RWPE1 (cell line): ENCODE measurements at regions not wholly inside any gene's neighbourhood (a gene's known extent, or its start where the extent isn't known, plus 50 kb on each side); places are given as distances from the start of the nearest gene placed in this dataset.

Experiments used
- CTCF ChIA-PET: fragments of 350-600 bp; sonication (Branson Sonifier 250); formaldehyde crosslinking; extraction: SDS; loops from one replicate; lab custom pipeline; 2021; lab: Yijun Ruan, JAX
- POLR2A ChIA-PET: fragments of 400-600 bp; formaldehyde crosslinking; extraction: SDS; loops from one replicate; lab custom pipeline; 2020; ENCODE audit warnings: antibody characterized with exemption; ENCODE audit not compliant: low non-redundant PET; lab: Yijun Ruan, JAX
- DNase-seq: peaks from one replicate; pipeline ENCODE4 v3.0.0; 2012; ENCODE audit warnings: low spot score
- H3K27ac ChIP-seq: fragments of 450-650 bp; 2 replicates; pipeline ENCODE4 v1.5.1; 2017
- TF ChIP-seq, protein P1 (sequence below): fragments of 450-650 bp; conservative IDR thresholded peaks from 2 replicates; pipeline ENCODE4 v1.5.1; 2017; ENCODE audit warnings: low read depth, mild to moderate bottlenecking

GRCh38 chr2:117179405-117179804 is 635.1 kb upstream of the DDX18 start:
- H3K27ac ChIP-seq, result no peak overlapping the region
- no peak for DNase-seq
- TF ChIP-seq, protein P1, sequence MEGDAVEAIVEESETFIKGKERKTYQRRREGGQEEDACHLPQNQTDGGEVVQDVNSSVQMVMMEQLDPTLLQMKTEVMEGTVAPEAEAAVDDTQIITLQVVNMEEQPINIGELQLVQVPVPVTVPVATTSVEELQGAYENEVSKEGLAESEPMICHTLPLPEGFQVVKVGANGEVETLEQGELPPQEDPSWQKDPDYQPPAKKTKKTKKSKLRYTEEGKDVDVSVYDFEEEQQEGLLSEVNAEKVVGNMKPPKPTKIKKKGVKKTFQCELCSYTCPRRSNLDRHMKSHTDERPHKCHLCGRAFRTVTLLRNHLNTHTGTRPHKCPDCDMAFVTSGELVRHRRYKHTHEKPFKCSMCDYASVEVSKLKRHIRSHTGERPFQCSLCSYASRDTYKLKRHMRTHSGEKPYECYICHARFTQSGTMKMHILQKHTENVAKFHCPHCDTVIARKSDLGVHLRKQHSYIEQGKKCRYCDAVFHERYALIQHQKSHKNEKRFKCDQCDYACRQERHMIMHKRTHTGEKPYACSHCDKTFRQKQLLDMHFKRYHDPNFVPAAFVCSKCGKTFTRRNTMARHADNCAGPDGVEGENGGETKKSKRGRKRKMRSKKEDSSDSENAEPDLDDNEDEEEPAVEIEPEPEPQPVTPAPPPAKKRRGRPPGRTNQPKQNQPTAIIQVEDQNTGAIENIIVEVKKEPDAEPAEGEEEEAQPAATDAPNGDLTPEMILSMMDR, result no peak
- POLR2A ChIA-PET, result no interaction called here
- CTCF ChIA-PET, result interaction anchor here (0.7 kb wide), 1 partner anchor 359 kb away, joined by 3 read pairs; no protein-coding TSS in a partner anchor

DNA sequence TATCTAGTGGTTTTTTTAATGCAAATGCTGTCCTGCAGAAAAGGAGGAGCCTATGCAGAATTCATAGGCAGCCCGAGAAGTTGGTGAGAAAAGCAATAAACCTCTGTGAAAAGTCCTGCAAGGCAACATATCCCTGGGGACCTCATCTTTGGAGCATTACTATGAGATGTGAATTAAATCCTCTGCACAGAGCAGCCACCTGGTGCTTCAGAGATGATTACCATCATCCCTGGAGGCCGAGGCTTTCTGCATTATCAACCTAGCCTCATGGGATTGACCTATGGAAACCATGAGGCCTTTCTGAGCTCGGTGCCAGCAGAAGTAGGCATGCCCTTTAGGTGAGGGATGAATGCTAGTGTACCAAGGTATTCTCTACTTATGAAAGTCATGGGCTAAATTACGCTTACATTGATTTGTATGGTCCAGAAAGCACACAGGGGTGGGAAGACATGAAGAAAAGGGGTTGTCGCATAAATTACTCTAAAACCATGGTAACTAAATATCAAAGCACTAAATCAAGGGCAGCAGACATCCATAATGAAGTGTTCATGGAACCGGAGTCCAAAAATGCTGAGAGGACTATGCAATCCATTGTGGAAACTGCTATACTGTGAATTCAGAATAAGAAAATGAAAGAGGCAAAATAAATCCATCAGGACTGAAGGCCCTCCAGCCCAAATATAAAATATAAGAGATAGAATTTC is 623.5 kb upstream of the DDX18 start:
- CTCF ChIA-PET, result interaction anchor here (0.7 kb wide), 1 partner anchor 548 kb away, joined by 4 read pairs; no protein-coding TSS in a partner anchor

GRCh38 chr2:117195381-117195780 is 619.1 kb upstream of the DDX18 start:
- TF ChIP-seq, protein P1, result no peak
- no peak overlapping the region for H3K27ac ChIP-seq
- DNase-seq, result no peak
- ChIA-PET CTCF (no interaction called here), POLR2A (no interaction called here)

More for the DNA sequence above, 623.5 kb upstream of the DDX18 start:
- DNase-seq, result no peak
- no peak overlapping the region for H3K27ac ChIP-seq
- POLR2A ChIA-PET, result no interaction called here
- TF ChIP-seq, protein P1, result no peak

DNA sequence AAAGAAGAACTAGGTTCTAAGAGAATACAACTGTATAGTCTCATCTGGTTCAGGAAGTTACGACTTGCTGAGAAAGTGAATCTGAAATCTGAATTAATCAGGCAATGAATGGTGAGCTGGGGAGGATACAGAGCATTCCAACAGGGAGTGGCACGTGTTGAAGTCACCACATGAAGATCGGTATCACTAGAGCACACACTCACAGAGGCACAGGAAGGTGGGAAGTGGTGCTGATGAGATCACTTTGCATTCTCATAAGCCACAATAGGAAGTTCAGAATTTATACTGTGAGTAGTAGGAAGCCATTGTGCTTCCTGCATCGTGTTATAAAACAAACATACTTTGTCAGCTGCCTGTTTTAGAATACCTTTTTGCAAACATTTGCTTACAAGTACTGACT is 615.0 kb upstream of the DDX18 start:
- H3K27ac ChIP-seq, result no peak overlapping the region
- POLR2A ChIA-PET, result no interaction called here
- TF ChIP-seq, protein P1, result no peak
- no peak for DNase-seq
- CTCF ChIA-PET, result no interaction called here

- TF ChIP-seq, protein P1, result no peak
- no peak for DNase-seq
- POLR2A ChIA-PET, result no interaction called here
- H3K27ac ChIP-seq, result no peak overlapping the region
- CTCF ChIA-PET, result interaction anchor here (1.7 kb wide), 1 partner anchor 46 kb away, joined by 4 read pairs; no protein-coding TSS in a partner anchor
Measured at GRCh38 chr2:117212562-117212961, 601.9 kb upstream of the DDX18 start.

DNA sequence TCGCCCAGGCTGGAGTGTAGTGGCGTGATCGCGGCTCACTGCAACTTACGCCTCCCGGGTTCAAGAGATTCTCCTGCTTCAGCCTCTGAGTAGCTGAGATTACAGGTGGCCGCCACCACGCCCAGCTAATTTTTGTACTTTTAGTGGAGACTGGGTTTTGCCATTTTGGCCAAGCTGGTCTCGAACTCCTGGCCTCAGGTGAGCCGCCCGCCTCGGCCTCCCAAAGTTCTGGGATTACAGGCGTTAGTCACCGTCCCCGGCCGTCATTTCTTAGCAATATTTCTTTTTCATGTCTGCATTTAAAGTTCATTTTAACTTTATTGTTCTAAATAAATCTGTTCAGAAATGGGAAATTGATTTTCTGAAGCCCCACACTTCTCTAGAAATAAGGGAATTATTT is 597.3 kb upstream of the DDX18 start:
- CTCF ChIA-PET, result no interaction called here
- no peak for DNase-seq
- TF ChIP-seq, protein P1, result no peak
- POLR2A ChIA-PET, result no interaction called here
- no peak overlapping the region for H3K27ac ChIP-seq
